Cardiac muscle cell (in vitro differentiated cells and primary cell): ENCODE measurements at regions not wholly inside any gene's neighbourhood (a gene's known extent, or its start where the extent isn't known, plus 50 kb on each side); places are given as distances from the start of the nearest gene placed in this dataset.

Experiments
- DNase-seq, 2 donors: peaks; one replicate each; pipeline versions ENCODE4 v3.0.0 to v3.0.0-alpha.2; 2010 to 2017; ENCODE audit warnings: low read depth in 1 of 2, low spot score in 1 of 2
- H3K27ac ChIP-seq: fragments of 200-600 bp; sonication (generic); 2 replicates; pipeline ENCODE4 v1.5.1; 2016
- H3K27me3 ChIP-seq: fragments of 200-600 bp; sonication (generic); 2 replicates; pipeline ENCODE4 v1.6.0; 2016; ENCODE audit warnings: control low read depth
- H3K36me3 ChIP-seq: fragments of 200-600 bp; sonication (generic); 2 replicates; pipeline ENCODE4 v1.5.1; 2016; ENCODE audit warnings: control low read depth
- H3K4me1 ChIP-seq: fragments of 200-600 bp; sonication (generic); 2 replicates; pipeline ENCODE4 v1.8.1; 2017; ENCODE audit warnings: low read depth, mild to moderate bottlenecking, mixed run types
- H3K4me3 ChIP-seq: fragments of 200-600 bp; sonication (generic); 2 replicates; pipeline ENCODE4 v1.5.1; 2016; ENCODE audit warnings: mild to moderate bottlenecking
- H3K9me3 ChIP-seq: fragments of 200-600 bp; sonication (generic); 2 replicates; pipeline ENCODE4 v1.5.1; 2017; ENCODE audit warnings: low read depth, mild to moderate bottlenecking, control low read depth
- CTCF ChIP-seq: IDR thresholded peaks from 2 replicates; pipeline ENCODE4 v1.5.1; 2012; ENCODE audit warnings: low read depth, mild to moderate bottlenecking, low read length

- Histone ChIP-seq H3K27me3 (no peaks in the 10 kb centered on the region), H3K4me3 (no peak overlapping the region), H3K4me1 (peaks cover 18% of the 10 kb centered on the region), H3K9me3 (no peaks in the 10 kb centered on the region), H3K27ac (no peak overlapping the region), H3K36me3 (no peaks in the 10 kb centered on the region)
- DNase-seq: no peak
- TF ChIP-seq CTCF: no peak
These were observed 67.8 kb upstream of the NHSL1 start for GRCh38 chr6:138567052-138567451.

- DNase-seq: no peak
- no peak for TF ChIP-seq CTCF
- no peaks in the 10 kb centered on the region for H3K9me3 ChIP-seq
- H3K4me3 ChIP-seq: no peak overlapping the region
- H3K4me1 ChIP-seq: peaks cover 18% of the 10 kb centered on the region
- H3K36me3 ChIP-seq: no peaks in the 10 kb centered on the region
- no peaks in the 10 kb centered on the region for H3K27me3 ChIP-seq
- H3K27ac ChIP-seq: no peak overlapping the region
These were observed 69.7 kb upstream of the NHSL1 start for GRCh38 chr6:138568997-138569396.

GRCh38 chr6:138569554-138569953 is 70.3 kb upstream of the NHSL1 start:
- TF ChIP-seq CTCF: no peak
- Histone ChIP-seq H3K36me3 (no peaks in the 10 kb centered on the region), H3K9me3 (no peaks in the 10 kb centered on the region), H3K27me3 (no peaks in the 10 kb centered on the region), H3K4me1 (peaks cover 18% of the 10 kb centered on the region), H3K27ac (no peak overlapping the region), H3K4me3 (no peak overlapping the region)
- no peak for DNase-seq

- no peaks in the 10 kb centered on the region for H3K9me3 ChIP-seq
- no peak overlapping the region for H3K27ac ChIP-seq
- no peaks in the 10 kb centered on the region for H3K36me3 ChIP-seq
- DNase-seq: no peak
- peaks cover 18% of the 10 kb centered on the region for H3K4me1 ChIP-seq
- peak overlapping the region; percentile 27 for H3K4me3 ChIP-seq
- H3K27me3 ChIP-seq: no peaks in the 10 kb centered on the region
- TF ChIP-seq CTCF: no peak
These were observed 70.9 kb upstream of the NHSL1 start for GRCh38 chr6:138569970-138570724.

- TF ChIP-seq CTCF: no peak
- H3K4me1 ChIP-seq: peaks cover 18% of the 10 kb centered on the region
- H3K4me3 ChIP-seq: peak overlapping the region; percentile 27
- H3K36me3 ChIP-seq: no peaks in the 10 kb centered on the region
- no peaks in the 10 kb centered on the region for H3K27me3 ChIP-seq
- no peaks in the 10 kb centered on the region for H3K9me3 ChIP-seq
- DNase-seq: no peak
- H3K27ac ChIP-seq: no peak overlapping the region
These were observed 71.4 kb upstream of the NHSL1 start for GRCh38 chr6:138570725-138571029.
